ENCODE measurements at regions not wholly inside any gene's neighbourhood (a gene's known extent, or its start where the extent isn't known, plus 50 kb on each side); places are given as distances from the start of the nearest gene placed in this dataset.
"Not testable (repeated sequence)": the region's sequence is repeated elsewhere in the genome, so short reads cannot be mapped to it uniquely, and the experiment has no call there.

- DNase-seq = no peak
Measured at GRCh38 chr18:10320791-10321190, 133.6 kb upstream of the APCDD1 start.

GRCh38 chr18:10321576-10321975 lies 132.9 kb upstream of the APCDD1 start:
- no peak for DNase-seq

GRCh38 chr18:10322004-10322403 lies 132.4 kb upstream of the APCDD1 start:
- no peak for DNase-seq

GRCh38 chr18:10322435-10322834 lies 132.0 kb upstream of the APCDD1 start:
- no peak for DNase-seq

GRCh38 chr18:10329101-10329500 lies 125.3 kb upstream of the APCDD1 start:
- DNase-seq = no peak

- no peak for DNase-seq
Measured at GRCh38 chr18:10330428-10330827, 124.0 kb upstream of the APCDD1 start.

GRCh38 chr18:10332452-10332851 lies 122.0 kb upstream of the APCDD1 start:
- no peak for DNase-seq

GRCh38 chr18:10336749-10337350 lies 117.6 kb upstream of the APCDD1 start:
- no peak for DNase-seq

GRCh38 chr18:10340821-10341220 lies 113.6 kb upstream of the APCDD1 start:
- DNase-seq = no peak

- no peak for DNase-seq
Measured at GRCh38 chr18:10343778-10344177, 110.7 kb upstream of the APCDD1 start.

GRCh38 chr18:10346749-10347415 lies 107.6 kb upstream of the APCDD1 start:
- DNase-seq = no peak

GRCh38 chr18:10349561-10349960 lies 104.9 kb upstream of the APCDD1 start:
- no peak for DNase-seq

- DNase-seq = no peak
Measured at GRCh38 chr18:10350661-10351060, 103.8 kb upstream of the APCDD1 start.

GRCh38 chr18:10351219-10351818 lies 103.1 kb upstream of the APCDD1 start:
- no peak for DNase-seq

- DNase-seq = no peak
Measured at GRCh38 chr18:10351858-10352257, 102.6 kb upstream of the APCDD1 start.

GRCh38 chr18:10352671-10353070 lies 101.8 kb upstream of the APCDD1 start:
- DNase-seq = no peak

GRCh38 chr18:10353791-10354190 lies 100.6 kb upstream of the APCDD1 start:
- DNase-seq = no peak

GRCh38 chr18:10354241-10354811 lies 100.1 kb upstream of the APCDD1 start:
- no peak for DNase-seq

GRCh38 chr18:10354890-10355289 lies 99.5 kb upstream of the APCDD1 start:
- no peak for DNase-seq

- DNase-seq = not testable (repeated sequence)
Measured at GRCh38 chr18:10356999-10357398, 97.4 kb upstream of the APCDD1 start.

- no peak for DNase-seq
Measured at GRCh38 chr18:10361660-10362059, 92.8 kb upstream of the APCDD1 start.

GRCh38 chr18:10365021-10365500 lies 89.4 kb upstream of the APCDD1 start:
- no peak for DNase-seq

GRCh38 chr18:10365901-10366300 lies 88.5 kb upstream of the APCDD1 start:
- DNase-seq = no peak

- no peak for DNase-seq
Measured at GRCh38 chr18:10367836-10368235, 86.6 kb upstream of the APCDD1 start.

All from NCI-H187 (cell line).